ENCODE measurements at regions not wholly inside any gene's neighbourhood (a gene's known extent, or its start where the extent isn't known, plus 50 kb on each side); places are given as distances from the start of the nearest gene placed in this dataset.

GRCh38 chr11:37110385-37110784 lies 512.3 kb upstream of the RAG2 start:
- Mint-ChIP-seq H3K36me3 (ENCODE audit: low read depth) (no peaks in the 10 kb centered on the region), H3K9me3 (no peaks in the 10 kb centered on the region), H3K4me1 (peaks cover 4% of the 10 kb centered on the region), H3K4me3 (no peak overlapping the region), H3K27ac (peak overlapping the region; percentile 36), H3K27me3 (ENCODE audit: low read depth, poor library complexity) (no peaks in the 10 kb centered on the region)
- DNase-seq: no peak
- no peak for TF ChIP-seq CTCF (IDR thresholded peaks at IDR 0.05)

- Mint-ChIP-seq H3K36me3 (ENCODE audit: low read depth) (no peaks in the 10 kb centered on the region), H3K4me1 (peaks cover 4% of the 10 kb centered on the region), H3K27me3 (ENCODE audit: low read depth, poor library complexity) (no peaks in the 10 kb centered on the region), H3K27ac (no peak overlapping the region), H3K9me3 (no peaks in the 10 kb centered on the region), H3K4me3 (no peak overlapping the region)
- DNase-seq: no peak
- no peak for TF ChIP-seq CTCF (IDR thresholded peaks at IDR 0.05)
These were observed 511.2 kb upstream of the RAG2 start for GRCh38 chr11:37109286-37109585.

- no peak overlapping the region for H3K27ac Mint-ChIP-seq
- no peaks in the 10 kb centered on the region for H3K9me3 Mint-ChIP-seq
- TF ChIP-seq CTCF (IDR thresholded peaks at IDR 0.05): no peak
- H3K4me3 Mint-ChIP-seq: no peak overlapping the region
- H3K27me3 Mint-ChIP-seq (ENCODE audit: low read depth, poor library complexity): peaks cover 2% of the 10 kb centered on the region
- no peak for DNase-seq
- no peaks in the 10 kb centered on the region for H3K36me3 Mint-ChIP-seq (ENCODE audit: low read depth)
- H3K4me1 Mint-ChIP-seq: peaks cover 4% of the 10 kb centered on the region
These were observed 510.6 kb upstream of the RAG2 start for GRCh38 chr11:37108436-37109285.

GRCh38 chr11:37107831-37108230 lies 509.8 kb upstream of the RAG2 start:
- H3K4me1 Mint-ChIP-seq: peaks cover 4% of the 10 kb centered on the region
- H3K27me3 Mint-ChIP-seq (ENCODE audit: low read depth, poor library complexity): peaks cover 3% of the 10 kb centered on the region
- no peak overlapping the region for H3K27ac Mint-ChIP-seq

GRCh38 chr11:37107415-37107814 lies 509.4 kb upstream of the RAG2 start:
- Mint-ChIP-seq H3K9me3 (peaks cover 2% of the 10 kb centered on the region), H3K36me3 (ENCODE audit: low read depth) (no peaks in the 10 kb centered on the region), H3K4me1 (peaks cover 4% of the 10 kb centered on the region), H3K27ac (no peak overlapping the region), H3K27me3 (ENCODE audit: low read depth, poor library complexity) (peaks cover 3% of the 10 kb centered on the region), H3K4me3 (no peak overlapping the region)
- DNase-seq: no peak
- TF ChIP-seq CTCF (IDR thresholded peaks at IDR 0.05): no peak

More at GRCh38 chr11:37107831-37108230, 509.8 kb upstream of the RAG2 start:
- no peaks in the 10 kb centered on the region for H3K36me3 Mint-ChIP-seq (ENCODE audit: low read depth)
- TF ChIP-seq CTCF (IDR thresholded peaks at IDR 0.05): no peak
- H3K4me3 Mint-ChIP-seq: no peak overlapping the region
- no peaks in the 10 kb centered on the region for H3K9me3 Mint-ChIP-seq
- DNase-seq: no peak

- Mint-ChIP-seq H3K27me3 (ENCODE audit: low read depth, poor library complexity) (peaks cover 3% of the 10 kb centered on the region), H3K9me3 (peaks cover 5% of the 10 kb centered on the region), H3K4me3 (no peak overlapping the region), H3K27ac (no peak overlapping the region), H3K4me1 (peaks cover 2% of the 10 kb centered on the region), H3K36me3 (ENCODE audit: low read depth) (no peaks in the 10 kb centered on the region)
- DNase-seq: no peak
- TF ChIP-seq CTCF (IDR thresholded peaks at IDR 0.05): no peak
These were observed 507.4 kb upstream of the RAG2 start for GRCh38 chr11:37105427-37105826.
